ENCODE measurements at regions not wholly inside any gene's neighbourhood (a gene's known extent, or its start where the extent isn't known, plus 50 kb on each side); places are given as distances from the start of the nearest gene placed in this dataset.

DNA sequence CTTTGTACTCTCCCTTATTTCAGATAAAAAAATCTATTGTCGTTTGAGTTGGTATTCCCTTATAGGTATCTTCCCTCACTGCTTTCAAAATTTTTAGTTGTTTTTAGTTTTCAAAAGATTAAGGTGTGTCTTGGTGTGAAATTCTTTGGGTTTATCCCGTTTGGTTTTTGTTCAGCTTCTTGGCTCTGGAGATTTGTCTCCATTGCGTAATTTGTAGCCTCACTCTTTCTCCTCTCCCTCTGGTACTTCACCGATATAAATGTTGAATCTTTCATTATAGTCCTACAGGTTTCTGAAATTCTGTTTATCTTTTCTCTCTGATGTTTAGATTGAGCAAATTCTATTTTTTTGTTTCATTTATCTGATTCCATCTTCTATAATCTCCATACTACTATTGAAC, 113.8 kb upstream of the HS6ST1 start:
- Histone ChIP-seq H4K20me1 (ENCODE audit: insufficient read depth, low read length) (no peaks in the 10 kb centered on the region), H3K4me2 (ENCODE audit: low read depth, low read length) (no peak overlapping the region), H2AFZ (ENCODE audit: low read length) (no peak overlapping the region), H3K36me3 (replicated peaks in 1 of 2; ENCODE audit: control insufficient read depth in 1 of 2, insufficient read depth in 2 of 2, low read length in 2 of 2) (no peaks in the 10 kb centered on the region), H3K27ac (ENCODE audit: extremely low read length, insufficient read depth, low read length) (no peak overlapping the region), H3K27me3 (ENCODE audit: control insufficient read depth in 1 of 2, insufficient read depth in 2 of 2, low read length in 2 of 2) (no peaks in the 10 kb centered on the region), H3K9me3 (ENCODE audit: low read length) (peaks cover 12% of the 10 kb centered on the region), H3K9ac (ENCODE audit: insufficient read depth, low read depth, low read length) (no peak overlapping the region), H3K4me1 (ENCODE audit: insufficient read depth, low read length) (no peaks in the 10 kb centered on the region), H3K4me3 (replicated peaks in 1 of 3; ENCODE audit: insufficient read depth in 1 of 3, low read depth in 2 of 3, low read length in 3 of 3) (no peak overlapping the region), H3K79me2 (ENCODE audit: insufficient read depth, low read length) (no peaks in the 10 kb centered on the region)
- intact Hi-C loops (cut with micrococcal nuclease; ENCODE audit: unreplicated experiment) (no loop called here), in situ Hi-C loops (cut with HindIII; ENCODE audit: extremely low pct_ligation_motif_present, low pct_unique_long_range_greater_than_20kb) (no loop called here)
- WGBS (ENCODE audit: low lambda C conversion rate): 60% methylated on average over 4 of the region's 4 CpGs
- POLR2A ChIA-PET: no interaction called here
- no TSS peak for BruUV-seq (replicated peaks)
- ATAC-seq (no peak), FAIRE-seq (no peak), DNase-seq (ENCODE audit: low spot score) (no peak)
- TF ChIP-seq, protein P1, sequence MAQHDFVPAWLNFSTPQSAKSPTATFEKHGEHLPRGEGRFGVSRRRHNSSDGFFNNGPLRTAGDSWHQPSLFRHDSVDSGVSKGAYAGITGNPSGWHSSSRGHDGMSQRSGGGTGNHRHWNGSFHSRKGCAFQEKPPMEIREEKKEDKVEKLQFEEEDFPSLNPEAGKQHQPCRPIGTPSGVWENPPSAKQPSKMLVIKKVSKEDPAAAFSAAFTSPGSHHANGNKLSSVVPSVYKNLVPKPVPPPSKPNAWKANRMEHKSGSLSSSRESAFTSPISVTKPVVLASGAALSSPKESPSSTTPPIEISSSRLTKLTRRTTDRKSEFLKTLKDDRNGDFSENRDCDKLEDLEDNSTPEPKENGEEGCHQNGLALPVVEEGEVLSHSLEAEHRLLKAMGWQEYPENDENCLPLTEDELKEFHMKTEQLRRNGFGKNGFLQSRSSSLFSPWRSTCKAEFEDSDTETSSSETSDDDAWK (CRISPR knock-in tag; IDR thresholded peaks at IDR 0.05): no peak
- TF ChIP-seq CEBPB (IDR thresholded peaks at IDR 0.05; ENCODE audit: borderline replicate concordance, low read depth, low read length): peak; percentile 72; the same call in 1 of the 2 replicates
- no peak for TF ChIP-seq ZNF501 (CRISPR knock-in tag; IDR thresholded peaks at IDR 0.05)
- CTCF ChIA-PET (ENCODE audit: low intra/inter-chr PET ratio, low total read pairs): no interaction called here

DNA sequence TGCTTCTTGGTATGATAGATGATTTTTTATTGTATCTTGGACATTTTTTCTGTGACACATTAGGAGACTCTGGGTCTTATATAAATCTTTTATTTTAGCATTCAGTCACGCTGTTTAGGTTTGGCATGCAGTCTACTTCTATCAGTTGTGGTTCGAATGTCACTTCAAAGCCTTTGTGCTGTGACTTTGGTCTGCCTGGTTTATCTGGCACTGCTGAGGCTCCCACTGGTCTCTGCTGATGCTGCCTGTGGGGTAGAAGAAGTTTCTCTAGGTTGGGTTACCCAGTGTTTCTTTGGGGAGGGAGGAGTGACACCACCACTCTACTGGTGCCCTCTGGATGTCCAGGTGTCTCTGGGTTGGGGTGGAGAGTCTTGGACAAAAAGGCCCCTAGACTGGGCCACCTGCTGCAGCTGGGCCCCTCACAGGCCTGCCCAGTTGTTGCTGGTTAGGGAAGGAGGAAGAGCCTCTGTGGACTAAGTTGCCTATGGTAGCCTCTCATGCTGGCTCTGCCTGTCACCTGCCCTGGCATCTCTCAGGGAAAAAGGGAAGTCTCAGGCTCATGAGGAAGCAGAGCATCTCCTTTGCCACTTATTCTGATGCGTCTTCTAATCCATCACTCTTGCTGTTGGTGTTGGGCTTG, 115.4 kb upstream of the HS6ST1 start:
- no peak for DNase-seq (ENCODE audit: low spot score)
- H3K4me3 ChIP-seq (replicated peaks in 1 of 3; ENCODE audit: insufficient read depth in 1 of 3, low read depth in 2 of 3, low read length in 3 of 3): no peak overlapping the region
- H4K20me1 ChIP-seq (ENCODE audit: insufficient read depth, low read length): no peaks in the 10 kb centered on the region
- ChIA-PET CTCF (ENCODE audit: low intra/inter-chr PET ratio, low total read pairs) (no interaction called here), POLR2A (no interaction called here)
- H3K36me3 ChIP-seq (replicated peaks in 1 of 2; ENCODE audit: control insufficient read depth in 1 of 2, insufficient read depth in 2 of 2, low read length in 2 of 2): no peaks in the 10 kb centered on the region
- no peaks in the 10 kb centered on the region for H3K27me3 ChIP-seq (ENCODE audit: control insufficient read depth in 1 of 2, insufficient read depth in 2 of 2, low read length in 2 of 2)
- no peaks in the 10 kb centered on the region for H3K4me1 ChIP-seq (ENCODE audit: insufficient read depth, low read length)
- H3K9me3 ChIP-seq (ENCODE audit: low read length): peaks cover 8% of the 10 kb centered on the region
- H3K4me2 ChIP-seq (ENCODE audit: low read depth, low read length): no peak overlapping the region
- 35% methylated on average over 3 of the region's 3 CpGs for WGBS (ENCODE audit: low lambda C conversion rate)
- no peaks in the 10 kb centered on the region for H3K79me2 ChIP-seq (ENCODE audit: insufficient read depth, low read length)
- H2AFZ ChIP-seq (ENCODE audit: low read length): no peak overlapping the region
- no peak for ATAC-seq
- H3K9ac ChIP-seq (ENCODE audit: insufficient read depth, low read depth, low read length): no peak overlapping the region
- intact Hi-C loops (cut with micrococcal nuclease; ENCODE audit: unreplicated experiment): no loop called here
- in situ Hi-C loops (cut with HindIII; ENCODE audit: extremely low pct_ligation_motif_present, low pct_unique_long_range_greater_than_20kb): no loop called here
- no TSS peak for BruUV-seq (replicated peaks)
- no peak overlapping the region for H3K27ac ChIP-seq (ENCODE audit: extremely low read length, insufficient read depth, low read length)
- no peak for FAIRE-seq
- TF ChIP-seq JARID2 (CRISPR knock-in tag; IDR thresholded peaks at IDR 0.05; ENCODE audit: insufficient replicate concordance) (no peak), ZNF619 (CRISPR knock-in tag; IDR thresholded peaks at IDR 0.05) (no peak), ZNF205 (CRISPR knock-in tag; IDR thresholded peaks at IDR 0.05) (no peak), HDAC6 (IDR thresholded peaks at IDR 0.05; ENCODE audit: low read depth, low read length) (no peak)
- TF ChIP-seq, protein P2, sequence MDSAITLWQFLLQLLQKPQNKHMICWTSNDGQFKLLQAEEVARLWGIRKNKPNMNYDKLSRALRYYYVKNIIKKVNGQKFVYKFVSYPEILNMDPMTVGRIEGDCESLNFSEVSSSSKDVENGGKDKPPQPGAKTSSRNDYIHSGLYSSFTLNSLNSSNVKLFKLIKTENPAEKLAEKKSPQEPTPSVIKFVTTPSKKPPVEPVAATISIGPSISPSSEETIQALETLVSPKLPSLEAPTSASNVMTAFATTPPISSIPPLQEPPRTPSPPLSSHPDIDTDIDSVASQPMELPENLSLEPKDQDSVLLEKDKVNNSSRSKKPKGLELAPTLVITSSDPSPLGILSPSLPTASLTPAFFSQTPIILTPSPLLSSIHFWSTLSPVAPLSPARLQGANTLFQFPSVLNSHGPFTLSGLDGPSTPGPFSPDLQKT (CRISPR knock-in tag; IDR thresholded peaks at IDR 0.05; ENCODE audit: borderline replicate concordance): no peak
- TF ChIP-seq, protein P3, sequence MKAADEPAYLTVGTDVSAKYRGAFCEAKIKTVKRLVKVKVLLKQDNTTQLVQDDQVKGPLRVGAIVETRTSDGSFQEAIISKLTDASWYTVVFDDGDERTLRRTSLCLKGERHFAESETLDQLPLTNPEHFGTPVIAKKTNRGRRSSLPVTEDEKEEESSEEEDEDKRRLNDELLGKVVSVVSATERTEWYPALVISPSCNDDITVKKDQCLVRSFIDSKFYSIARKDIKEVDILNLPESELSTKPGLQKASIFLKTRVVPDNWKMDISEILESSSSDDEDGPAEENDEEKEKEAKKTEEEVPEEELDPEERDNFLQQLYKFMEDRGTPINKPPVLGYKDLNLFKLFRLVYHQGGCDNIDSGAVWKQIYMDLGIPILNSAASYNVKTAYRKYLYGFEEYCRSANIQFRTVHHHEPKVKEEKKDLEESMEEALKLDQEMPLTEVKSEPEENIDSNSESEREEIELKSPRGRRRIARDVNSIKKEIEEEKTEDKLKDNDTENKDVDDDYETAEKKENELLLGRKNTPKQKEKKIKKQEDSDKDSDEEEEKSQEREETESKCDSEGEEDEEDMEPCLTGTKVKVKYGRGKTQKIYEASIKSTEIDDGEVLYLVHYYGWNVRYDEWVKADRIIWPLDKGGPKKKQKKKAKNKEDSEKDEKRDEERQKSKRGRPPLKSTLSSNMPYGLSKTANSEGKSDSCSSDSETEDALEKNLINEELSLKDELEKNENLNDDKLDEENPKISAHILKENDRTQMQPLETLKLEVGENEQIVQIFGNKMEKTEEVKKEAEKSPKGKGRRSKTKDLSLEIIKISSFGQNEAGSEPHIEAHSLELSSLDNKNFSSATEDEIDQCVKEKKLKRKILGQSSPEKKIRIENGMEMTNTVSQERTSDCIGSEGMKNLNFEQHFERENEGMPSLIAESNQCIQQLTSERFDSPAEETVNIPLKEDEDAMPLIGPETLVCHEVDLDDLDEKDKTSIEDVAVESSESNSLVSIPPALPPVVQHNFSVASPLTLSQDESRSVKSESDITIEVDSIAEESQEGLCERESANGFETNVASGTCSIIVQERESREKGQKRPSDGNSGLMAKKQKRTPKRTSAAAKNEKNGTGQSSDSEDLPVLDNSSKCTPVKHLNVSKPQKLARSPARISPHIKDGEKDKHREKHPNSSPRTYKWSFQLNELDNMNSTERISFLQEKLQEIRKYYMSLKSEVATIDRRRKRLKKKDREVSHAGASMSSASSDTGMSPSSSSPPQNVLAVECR (CRISPR knock-in tag; IDR thresholded peaks at IDR 0.05; ENCODE audit: borderline replicate concordance): no peak
- TF ChIP-seq, protein P4, sequence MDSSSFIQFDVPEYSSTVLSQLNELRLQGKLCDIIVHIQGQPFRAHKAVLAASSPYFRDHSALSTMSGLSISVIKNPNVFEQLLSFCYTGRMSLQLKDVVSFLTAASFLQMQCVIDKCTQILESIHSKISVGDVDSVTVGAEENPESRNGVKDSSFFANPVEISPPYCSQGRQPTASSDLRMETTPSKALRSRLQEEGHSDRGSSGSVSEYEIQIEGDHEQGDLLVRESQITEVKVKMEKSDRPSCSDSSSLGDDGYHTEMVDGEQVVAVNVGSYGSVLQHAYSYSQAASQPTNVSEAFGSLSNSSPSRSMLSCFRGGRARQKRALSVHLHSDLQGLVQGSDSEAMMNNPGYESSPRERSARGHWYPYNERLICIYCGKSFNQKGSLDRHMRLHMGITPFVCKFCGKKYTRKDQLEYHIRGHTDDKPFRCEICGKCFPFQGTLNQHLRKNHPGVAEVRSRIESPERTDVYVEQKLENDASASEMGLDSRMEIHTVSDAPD (CRISPR knock-in tag; IDR thresholded peaks at IDR 0.05): no peak
